ENCODE measurements at regions not wholly inside any gene's neighbourhood (a gene's known extent, or its start where the extent isn't known, plus 50 kb on each side); places are given as distances from the start of the nearest gene placed in this dataset.
A peak's percentile ranks its signal among the peaks of the same experiment; 100 is the strongest.

DNA sequence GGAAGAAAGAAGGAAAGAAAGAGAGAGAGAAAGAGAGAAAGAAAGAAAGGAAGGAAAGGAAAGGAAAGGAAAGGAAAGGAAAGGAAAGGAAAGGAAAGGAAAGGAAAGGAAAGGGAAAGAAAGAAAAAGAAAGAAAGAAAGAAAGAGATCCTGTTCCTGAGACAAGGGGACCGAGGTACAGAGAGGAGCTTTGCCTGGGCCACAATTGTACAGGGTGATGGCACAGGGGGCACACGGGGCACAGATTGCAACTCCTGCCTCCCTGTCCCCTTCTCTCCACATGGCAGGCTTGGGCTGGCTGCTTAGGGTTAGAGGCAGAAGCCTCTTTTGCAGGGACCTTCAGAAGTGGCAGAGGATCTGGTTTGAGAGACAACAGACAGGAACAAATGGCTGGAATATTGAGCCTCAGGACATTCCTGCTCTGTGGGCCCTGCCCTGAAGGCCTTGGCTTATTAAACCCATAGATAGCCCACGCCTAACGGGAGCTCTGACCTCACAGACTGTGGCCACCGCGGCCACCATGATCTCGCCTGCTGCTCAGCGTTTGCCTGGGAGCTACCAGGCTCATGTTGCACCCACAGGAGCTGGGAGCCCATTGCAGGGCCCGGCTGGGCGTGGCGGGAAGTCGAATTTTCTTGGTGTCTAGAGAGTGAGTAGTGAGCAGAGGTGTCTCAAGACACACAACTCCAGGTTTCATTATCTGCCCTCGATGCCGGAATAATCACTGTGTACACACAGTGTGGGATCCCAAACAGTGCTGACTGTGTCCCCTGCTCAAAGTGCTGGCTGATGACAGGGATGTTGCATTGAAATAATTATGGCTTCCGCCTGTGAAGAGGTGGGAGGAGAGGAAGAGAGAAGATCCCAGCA, 147.9 kb upstream of the NCOR2 start:
- peaks cover 60% of the 10 kb centered on the region for H3K4me1 Mint-ChIP-seq
- Histone ChIP-seq H3K9ac (ENCODE audit: insufficient read depth, low read length, poor library complexity, severe bottlenecking) (no peak overlapping the region), H3K36me3 (replicated peaks in 1 of 2; ENCODE audit: control insufficient read depth in 1 of 2, insufficient read depth in 2 of 2, low read length in 2 of 2) (no peaks in the 10 kb centered on the region), H3K4me2 (replicated peaks; ENCODE audit: extremely low read depth, low read length, poor library complexity, severe bottlenecking) (no peak overlapping the region), H3K79me2 (ENCODE audit: insufficient read depth, low read length) (no peaks in the 10 kb centered on the region), H3K4me1 (ENCODE audit: control insufficient read depth in 1 of 2, insufficient read depth in 2 of 2, low read length in 2 of 2) (peaks cover 65 to 73% of the 10 kb centered on the region in 2 donors), H3K27me3 (ENCODE audit: control insufficient read depth in 2 of 2, insufficient read depth in 2 of 2, low read length in 2 of 2) (no peaks in the 10 kb centered on the region), H2AFZ (ENCODE audit: insufficient read depth, low read depth, low read length, poor library complexity, severe bottlenecking) (no peak overlapping the region), H3K9me3 (replicated peaks in 1 of 2; ENCODE audit: control insufficient read depth in 1 of 2, insufficient read depth in 1 of 2, low read length in 2 of 2) (no peaks in the 10 kb centered on the region), H3K4me3 (replicated peaks in 1 of 3; ENCODE audit: low read depth in 2 of 3, low read length in 3 of 3) (no peak overlapping the region), H3K27ac (ENCODE audit: low read depth in 1 of 2, low read length in 2 of 2) (peak overlapping the region in 1 of 2 donors; percentile 67), H4K20me1 (ENCODE audit: insufficient read depth, low read length) (no peaks in the 10 kb centered on the region)
- intact Hi-C loops (cut with micrococcal nuclease): no loop called here
- TF ChIP-seq, protein P1, sequence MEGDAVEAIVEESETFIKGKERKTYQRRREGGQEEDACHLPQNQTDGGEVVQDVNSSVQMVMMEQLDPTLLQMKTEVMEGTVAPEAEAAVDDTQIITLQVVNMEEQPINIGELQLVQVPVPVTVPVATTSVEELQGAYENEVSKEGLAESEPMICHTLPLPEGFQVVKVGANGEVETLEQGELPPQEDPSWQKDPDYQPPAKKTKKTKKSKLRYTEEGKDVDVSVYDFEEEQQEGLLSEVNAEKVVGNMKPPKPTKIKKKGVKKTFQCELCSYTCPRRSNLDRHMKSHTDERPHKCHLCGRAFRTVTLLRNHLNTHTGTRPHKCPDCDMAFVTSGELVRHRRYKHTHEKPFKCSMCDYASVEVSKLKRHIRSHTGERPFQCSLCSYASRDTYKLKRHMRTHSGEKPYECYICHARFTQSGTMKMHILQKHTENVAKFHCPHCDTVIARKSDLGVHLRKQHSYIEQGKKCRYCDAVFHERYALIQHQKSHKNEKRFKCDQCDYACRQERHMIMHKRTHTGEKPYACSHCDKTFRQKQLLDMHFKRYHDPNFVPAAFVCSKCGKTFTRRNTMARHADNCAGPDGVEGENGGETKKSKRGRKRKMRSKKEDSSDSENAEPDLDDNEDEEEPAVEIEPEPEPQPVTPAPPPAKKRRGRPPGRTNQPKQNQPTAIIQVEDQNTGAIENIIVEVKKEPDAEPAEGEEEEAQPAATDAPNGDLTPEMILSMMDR (IDR thresholded peaks at IDR 0.05): no peak
- WGBS (ENCODE audit: insufficient coverage): 93% methylated on average over 7 of the region's 15 CpGs
- no peak overlapping the region for H3K4me3 Mint-ChIP-seq
- DNase-seq: no peak
- H3K36me3 Mint-ChIP-seq: peaks cover 3 to 5% of the 10 kb centered on the region in 2 donors
- peaks cover 0 to 2% (median 0%) of the 10 kb centered on the region in 3 donors for H3K27me3 Mint-ChIP-seq (ENCODE audit: low read depth in 3 of 3)
- no peaks in the 10 kb centered on the region for H3K9me3 Mint-ChIP-seq
- H3K27ac Mint-ChIP-seq: peak overlapping the region; percentile 32 to 100 (median 90)

DNA sequence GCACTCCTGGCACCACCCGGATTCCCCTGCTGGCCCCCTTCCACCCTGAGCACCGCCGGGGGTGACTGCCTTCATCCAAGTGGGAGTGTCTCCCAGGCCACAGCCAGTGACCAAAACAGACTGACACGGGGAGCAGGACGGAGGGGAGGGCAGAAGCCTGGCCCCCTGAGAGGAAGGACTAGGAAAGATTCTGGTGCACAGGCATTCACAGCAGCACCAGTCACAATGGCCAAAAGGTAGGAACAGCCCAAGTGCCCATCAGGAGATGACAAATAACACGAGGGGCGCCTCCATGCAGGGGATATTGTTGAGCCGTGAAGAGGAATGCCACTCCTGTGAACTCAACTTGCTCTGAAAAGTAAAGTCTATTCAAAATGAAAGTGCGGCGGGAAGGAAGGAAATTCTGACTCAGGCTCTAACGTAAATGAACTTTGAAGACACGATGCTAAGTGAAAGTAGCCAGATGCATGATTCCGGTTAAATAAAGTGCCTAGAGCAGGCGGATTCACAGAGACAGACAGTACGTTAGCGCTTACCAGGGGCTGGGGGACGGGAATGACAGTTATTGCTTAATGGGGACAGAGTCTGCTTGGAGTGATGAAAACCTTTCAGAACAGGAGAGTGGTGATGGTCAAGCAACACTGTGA, 146.1 kb upstream of the NCOR2 start:
- peak overlapping the region in 1 of 3 experiments; percentile 41 for H3K4me3 ChIP-seq (replicated peaks in 1 of 3; ENCODE audit: low read depth in 2 of 3, low read length in 3 of 3)
- H3K36me3 ChIP-seq (replicated peaks in 1 of 2; ENCODE audit: control insufficient read depth in 1 of 2, insufficient read depth in 2 of 2, low read length in 2 of 2): no peaks in the 10 kb centered on the region
- peak overlapping the region; percentile 71 to 89 for H3K4me3 Mint-ChIP-seq
- under 1% methylated on average over 16 of the region's 17 CpGs for WGBS (ENCODE audit: insufficient coverage)
- H3K27ac ChIP-seq (ENCODE audit: low read depth in 1 of 2, low read length in 2 of 2): peak overlapping the region; percentile 95 to 100
- no peaks in the 10 kb centered on the region for H3K79me2 ChIP-seq (ENCODE audit: insufficient read depth, low read length)
- peaks cover 58% of the 10 kb centered on the region for H3K4me1 Mint-ChIP-seq
- H3K27me3 ChIP-seq (ENCODE audit: control insufficient read depth in 2 of 2, insufficient read depth in 2 of 2, low read length in 2 of 2): no peaks in the 10 kb centered on the region
- peak overlapping the region; percentile 60 for H3K4me2 ChIP-seq (replicated peaks; ENCODE audit: extremely low read depth, low read length, poor library complexity, severe bottlenecking)
- H3K9me3 ChIP-seq (replicated peaks in 1 of 2; ENCODE audit: control insufficient read depth in 1 of 2, insufficient read depth in 1 of 2, low read length in 2 of 2): no peaks in the 10 kb centered on the region
- H3K36me3 Mint-ChIP-seq: peaks cover 0 to 2% of the 10 kb centered on the region in 2 donors
- DNase-seq: peak; percentile 92 to 97 (median 95)
- peaks cover 0 to 2% (median 0%) of the 10 kb centered on the region in 3 donors for H3K27me3 Mint-ChIP-seq (ENCODE audit: low read depth in 3 of 3)
- no peaks in the 10 kb centered on the region for H3K9me3 Mint-ChIP-seq
- peak overlapping the region; percentile 99 to 100 (median 100) for H3K27ac Mint-ChIP-seq
- H3K4me1 ChIP-seq (ENCODE audit: control insufficient read depth in 1 of 2, insufficient read depth in 2 of 2, low read length in 2 of 2): peaks cover 57 to 69% of the 10 kb centered on the region in 2 donors
- TF ChIP-seq, protein P1 (IDR thresholded peaks at IDR 0.05): no peak
- intact Hi-C loops (cut with micrococcal nuclease): loop anchor here (1.0 to 5.0 kb wide), 3 partner anchors 33 to 54 kb away; no protein-coding TSS in a partner anchor
- H2AFZ ChIP-seq (ENCODE audit: insufficient read depth, low read depth, low read length, poor library complexity, severe bottlenecking): no peak overlapping the region
- no peaks in the 10 kb centered on the region for H4K20me1 ChIP-seq (ENCODE audit: insufficient read depth, low read length)
- H3K9ac ChIP-seq (ENCODE audit: insufficient read depth, low read length, poor library complexity, severe bottlenecking): peak overlapping the region; percentile 97

Measured in CD14-positive monocyte (primary cell).